ENCODE measurements at regions not wholly inside any gene's neighbourhood (a gene's known extent, or its start where the extent isn't known, plus 50 kb on each side); places are given as distances from the start of the nearest gene placed in this dataset.

- H3K4me3 Mint-ChIP-seq, result no peak overlapping the region
- H3K27ac Mint-ChIP-seq, result no peak overlapping the region
- DNase-seq (ENCODE audit: low spot score) (no peak), ATAC-seq (no peak)
- no peaks in the 10 kb centered on the region for H3K4me1 Mint-ChIP-seq
- H3K9me3 Mint-ChIP-seq, result peaks cover 5% of the 10 kb centered on the region; the same call in 1 of the 2 replicates
- TF ChIP-seq KAT7 (CRISPR knock-in tag; IDR thresholded peaks at IDR 0.05; ENCODE audit: borderline replicate concordance) (no peak), MYBL2 (CRISPR knock-in tag; IDR thresholded peaks at IDR 0.05) (no peak), EMX1 (CRISPR knock-in tag; IDR thresholded peaks at IDR 0.05) (no peak)
- ChIA-PET POLR2A (no interaction called here), CTCF (interaction anchor here (1.0 to 1.4 kb wide), 4 partner anchors 10 to 65 kb away, joined by 3 to 4 read pairs (median 4); no protein-coding TSS in a partner anchor)
- H3K27me3 Mint-ChIP-seq (ENCODE audit: low read depth), result no peaks in the 10 kb centered on the region; the same call in 1 of the 2 replicates
- no peaks in the 10 kb centered on the region for H3K36me3 Mint-ChIP-seq
Measured at GRCh38 chr15:101566748-101567488, 77.4 kb upstream of the PCSK6 start.

GRCh38 chr15:101565377-101565776, 75.9 kb upstream of the PCSK6 start:
- DNase-seq (ENCODE audit: low spot score) (no peak), ATAC-seq (no peak)
- Mint-ChIP-seq H3K4me1 (no peaks in the 10 kb centered on the region), H3K36me3 (no peaks in the 10 kb centered on the region), H3K27me3 (ENCODE audit: low read depth) (no peaks in the 10 kb centered on the region; the same call in 1 of the 2 replicates), H3K27ac (no peak overlapping the region), H3K4me3 (no peak overlapping the region), H3K9me3 (peaks cover 5% of the 10 kb centered on the region; the same call in 1 of the 2 replicates)
- TF ChIP-seq STAT6 (CRISPR knock-in tag; conservative IDR thresholded peaks at IDR 0.05; ENCODE audit: low read depth), result no peak
- no peak for TF ChIP-seq ZNF138 (CRISPR knock-in tag; conservative IDR thresholded peaks at IDR 0.05)
- TF ChIP-seq ZNF317 (CRISPR knock-in tag; IDR thresholded peaks at IDR 0.05; ENCODE audit: borderline replicate concordance, low read depth), result no peak
- no peak for TF ChIP-seq RELA (CRISPR knock-in tag; IDR thresholded peaks at IDR 0.05; ENCODE audit: borderline replicate concordance)
- ChIA-PET POLR2A (no interaction called here), CTCF (interaction anchor here (1.2 kb wide), 1 partner anchor 64 kb away, joined by 4 read pairs; no protein-coding TSS in a partner anchor)

GRCh38 chr15:101563176-101563796, 73.8 kb upstream of the PCSK6 start:
- TF ChIP-seq GABPB1 (CRISPR knock-in tag; IDR thresholded peaks at IDR 0.05) (no peak), ATF2 (CRISPR knock-in tag; IDR thresholded peaks at IDR 0.05; ENCODE audit: borderline replicate concordance, low read depth) (no peak), ZMAT4 (CRISPR knock-in tag; IDR thresholded peaks at IDR 0.05) (no peak), PRRX2 (CRISPR knock-in tag; IDR thresholded peaks at IDR 0.05) (no peak)
- TF ChIP-seq, protein P1, sequence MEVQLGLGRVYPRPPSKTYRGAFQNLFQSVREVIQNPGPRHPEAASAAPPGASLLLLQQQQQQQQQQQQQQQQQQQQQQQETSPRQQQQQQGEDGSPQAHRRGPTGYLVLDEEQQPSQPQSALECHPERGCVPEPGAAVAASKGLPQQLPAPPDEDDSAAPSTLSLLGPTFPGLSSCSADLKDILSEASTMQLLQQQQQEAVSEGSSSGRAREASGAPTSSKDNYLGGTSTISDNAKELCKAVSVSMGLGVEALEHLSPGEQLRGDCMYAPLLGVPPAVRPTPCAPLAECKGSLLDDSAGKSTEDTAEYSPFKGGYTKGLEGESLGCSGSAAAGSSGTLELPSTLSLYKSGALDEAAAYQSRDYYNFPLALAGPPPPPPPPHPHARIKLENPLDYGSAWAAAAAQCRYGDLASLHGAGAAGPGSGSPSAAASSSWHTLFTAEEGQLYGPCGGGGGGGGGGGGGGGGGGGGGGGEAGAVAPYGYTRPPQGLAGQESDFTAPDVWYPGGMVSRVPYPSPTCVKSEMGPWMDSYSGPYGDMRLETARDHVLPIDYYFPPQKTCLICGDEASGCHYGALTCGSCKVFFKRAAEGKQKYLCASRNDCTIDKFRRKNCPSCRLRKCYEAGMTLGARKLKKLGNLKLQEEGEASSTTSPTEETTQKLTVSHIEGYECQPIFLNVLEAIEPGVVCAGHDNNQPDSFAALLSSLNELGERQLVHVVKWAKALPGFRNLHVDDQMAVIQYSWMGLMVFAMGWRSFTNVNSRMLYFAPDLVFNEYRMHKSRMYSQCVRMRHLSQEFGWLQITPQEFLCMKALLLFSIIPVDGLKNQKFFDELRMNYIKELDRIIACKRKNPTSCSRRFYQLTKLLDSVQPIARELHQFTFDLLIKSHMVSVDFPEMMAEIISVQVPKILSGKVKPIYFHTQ (CRISPR knock-in tag; IDR thresholded peaks at IDR 0.05), result no peak
- TF ChIP-seq, protein P2, sequence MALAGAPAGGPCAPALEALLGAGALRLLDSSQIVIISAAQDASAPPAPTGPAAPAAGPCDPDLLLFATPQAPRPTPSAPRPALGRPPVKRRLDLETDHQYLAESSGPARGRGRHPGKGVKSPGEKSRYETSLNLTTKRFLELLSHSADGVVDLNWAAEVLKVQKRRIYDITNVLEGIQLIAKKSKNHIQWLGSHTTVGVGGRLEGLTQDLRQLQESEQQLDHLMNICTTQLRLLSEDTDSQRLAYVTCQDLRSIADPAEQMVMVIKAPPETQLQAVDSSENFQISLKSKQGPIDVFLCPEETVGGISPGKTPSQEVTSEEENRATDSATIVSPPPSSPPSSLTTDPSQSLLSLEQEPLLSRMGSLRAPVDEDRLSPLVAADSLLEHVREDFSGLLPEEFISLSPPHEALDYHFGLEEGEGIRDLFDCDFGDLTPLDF (CRISPR knock-in tag; IDR thresholded peaks at IDR 0.05), result no peak
- Mint-ChIP-seq H3K36me3 (no peaks in the 10 kb centered on the region), H3K27me3 (ENCODE audit: low read depth) (no peaks in the 10 kb centered on the region; the same call in 1 of the 2 replicates), H3K27ac (no peak overlapping the region), H3K4me1 (no peaks in the 10 kb centered on the region), H3K4me3 (no peak overlapping the region), H3K9me3 (peaks cover 5% of the 10 kb centered on the region; the same call in 1 of the 2 replicates)
- ATAC-seq (no peak), DNase-seq (ENCODE audit: low spot score) (no peak)
- POLR2A ChIA-PET, result no interaction called here
- CTCF ChIA-PET, result no interaction called here
